ENCODE measurements at regions not wholly inside any gene's neighbourhood (a gene's known extent, or its start where the extent isn't known, plus 50 kb on each side); places are given as distances from the start of the nearest gene placed in this dataset.
A peak's percentile ranks its signal among the peaks of the same experiment; 100 is the strongest.
"Not testable (repeated sequence)": the region's sequence is repeated elsewhere in the genome, so short reads cannot be mapped to it uniquely, and the experiment has no call there.

DNA sequence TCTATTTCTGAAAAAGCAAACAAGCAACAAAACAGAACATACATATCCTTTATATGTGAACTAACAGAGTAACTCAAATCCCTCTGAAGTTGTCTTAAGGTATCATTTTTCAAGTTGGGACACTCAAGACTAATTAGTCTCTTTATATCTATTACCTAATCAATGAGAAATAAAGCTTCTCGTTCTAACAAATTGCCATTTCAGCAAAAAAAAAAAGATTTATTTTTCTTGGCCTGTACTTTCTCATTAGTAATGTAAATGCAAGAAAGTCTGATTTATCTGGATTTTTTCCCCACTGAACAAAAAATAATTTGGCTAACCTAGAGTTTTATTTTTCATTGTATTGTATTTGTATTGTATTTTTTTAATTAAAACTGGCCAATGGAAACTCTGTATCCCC is 176.1 kb upstream of the NOL4 start:
- no peak overlapping the region for H3K27ac Mint-ChIP-seq
- no peak for ATAC-seq
- H3K36me3 Mint-ChIP-seq: no peaks in the 10 kb centered on the region
- DNase-seq (ENCODE audit: low spot score in 2 of 2): no peak
- H3K9me3 Mint-ChIP-seq: peaks cover 8 to 15% of the 10 kb centered on the region in 2 donors

DNA sequence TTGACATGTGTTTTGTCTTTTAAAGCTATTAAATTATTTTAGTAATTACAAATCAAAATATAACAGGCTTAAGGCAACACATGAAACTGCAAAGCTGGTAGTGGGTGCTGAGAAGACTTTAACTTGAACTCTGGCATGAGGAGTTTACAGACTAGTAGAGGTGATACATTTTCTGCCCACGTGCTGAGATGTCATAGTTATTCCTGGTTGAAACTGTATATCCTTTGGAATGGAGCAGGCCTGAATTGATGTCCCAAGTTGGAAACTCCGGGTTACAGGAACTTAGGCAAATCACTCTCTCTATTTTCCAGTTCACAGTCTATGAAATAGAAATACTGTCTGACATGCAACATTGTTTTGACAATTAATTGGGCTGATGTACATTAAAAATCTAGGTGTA is 177.1 kb upstream of the NOL4 start:
- no peak for ATAC-seq
- no peak overlapping the region for H3K27ac Mint-ChIP-seq
- H3K36me3 Mint-ChIP-seq: no peaks in the 10 kb centered on the region
- peaks cover 4 to 17% of the 10 kb centered on the region in 2 donors for H3K9me3 Mint-ChIP-seq
- DNase-seq (ENCODE audit: low spot score in 2 of 2): no peak

DNA sequence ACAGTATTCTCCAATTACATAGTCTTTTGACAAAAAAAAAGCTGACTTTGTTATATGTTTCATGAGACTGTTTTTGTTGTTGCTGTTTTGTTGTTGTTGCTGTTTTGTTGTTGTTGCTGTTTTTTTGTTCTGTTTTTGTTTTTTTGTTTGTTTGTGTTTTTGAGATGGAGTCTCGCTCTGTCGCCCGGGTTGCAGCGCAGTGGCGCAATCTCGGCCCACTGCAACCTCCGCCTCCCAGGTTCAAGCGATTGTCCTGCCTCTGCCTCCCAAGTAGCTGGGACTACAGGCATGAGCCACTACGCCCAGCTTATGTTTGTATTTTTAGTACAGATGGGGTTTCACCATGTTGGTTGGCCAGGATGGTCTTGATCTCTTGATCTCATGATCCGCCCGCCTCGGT is 182.8 kb upstream of the NOL4 start:
- not testable (repeated sequence) for H3K27ac Mint-ChIP-seq; ATAC-seq; DNase-seq (ENCODE audit: low spot score in 2 of 2); H3K36me3 Mint-ChIP-seq
- peaks cover 9 to 25% of the 10 kb centered on the region in 2 donors for H3K9me3 Mint-ChIP-seq

DNA sequence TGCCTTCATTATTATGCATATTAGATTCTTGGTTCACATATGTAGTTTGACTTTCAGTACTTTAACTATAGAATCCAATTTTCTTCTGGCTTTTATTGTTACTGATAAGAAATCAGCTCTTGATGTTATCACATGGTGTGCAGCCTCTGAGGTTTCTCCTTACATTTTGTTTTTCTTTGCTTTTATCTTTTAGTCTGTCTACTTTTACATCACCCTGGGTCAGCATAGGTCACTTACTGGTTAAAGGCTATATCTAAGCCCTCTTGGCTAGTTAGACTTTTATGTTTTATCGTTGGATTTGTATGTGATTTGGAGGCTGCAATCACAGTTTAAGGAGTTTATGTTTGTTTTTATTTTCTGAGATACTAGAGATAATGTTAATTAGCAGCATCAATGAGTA is 187.2 kb upstream of the NOL4 start:
- peaks cover 6 to 7% of the 10 kb centered on the region in 2 donors for H3K9me3 Mint-ChIP-seq
- no peak overlapping the region for H3K27ac Mint-ChIP-seq
- ATAC-seq (no peak), DNase-seq (ENCODE audit: low spot score in 2 of 2) (no peak)
- H3K36me3 Mint-ChIP-seq: peaks cover 0 to 4% of the 10 kb centered on the region in 2 donors

DNA sequence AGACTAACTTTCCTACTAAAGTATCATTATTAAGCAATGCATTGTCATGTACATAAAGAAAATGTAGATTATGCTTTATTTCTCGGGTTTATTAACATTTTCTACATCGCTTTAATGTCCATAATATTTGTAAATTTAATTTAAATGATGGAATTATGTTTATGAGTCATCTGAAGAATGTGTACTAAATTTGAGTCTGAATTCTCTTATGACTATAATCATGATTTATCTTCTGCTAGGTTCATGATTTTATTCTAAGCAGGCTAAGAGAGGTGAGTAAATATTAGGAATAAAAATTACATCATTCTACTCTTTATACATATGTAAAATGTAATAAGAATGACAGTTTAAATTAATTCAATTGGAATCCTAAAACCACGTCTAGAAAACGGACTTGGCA is 206.3 kb upstream of the NOL4 start:
- H3K27ac Mint-ChIP-seq: no peak overlapping the region
- ATAC-seq (no peak), DNase-seq (ENCODE audit: low spot score in 2 of 2) (no peak)
- peaks cover 0 to 16% of the 10 kb centered on the region in 2 donors for H3K36me3 Mint-ChIP-seq
- peaks cover 19 to 28% of the 10 kb centered on the region in 2 donors for H3K9me3 Mint-ChIP-seq

DNA sequence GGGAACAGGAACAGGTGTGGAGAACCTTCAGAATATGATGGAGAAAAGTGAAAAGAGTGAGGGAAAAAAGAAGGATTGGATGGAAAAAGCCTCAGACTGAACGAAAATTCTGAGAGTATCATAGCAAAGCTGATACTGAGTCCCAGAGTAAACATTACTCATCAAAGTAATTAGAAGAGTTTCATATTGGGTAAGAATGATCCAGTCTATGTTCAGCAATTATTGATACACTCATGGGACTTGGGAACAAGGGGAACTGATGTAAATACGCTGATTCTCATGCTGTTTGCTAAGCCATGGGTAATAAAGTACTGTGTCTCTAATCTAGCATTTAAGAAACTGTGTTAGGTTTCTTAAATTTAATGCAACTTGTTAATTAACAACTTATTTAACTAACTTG is 219.9 kb upstream of the NOL4 start:
- no peak for ATAC-seq
- Mint-ChIP-seq H3K36me3 (no peaks in the 10 kb centered on the region), H3K27ac (no peak overlapping the region), H3K9me3 (peaks cover 9 to 28% of the 10 kb centered on the region in 2 donors)
- DNase-seq (ENCODE audit: low spot score in 2 of 2): no peak

DNA sequence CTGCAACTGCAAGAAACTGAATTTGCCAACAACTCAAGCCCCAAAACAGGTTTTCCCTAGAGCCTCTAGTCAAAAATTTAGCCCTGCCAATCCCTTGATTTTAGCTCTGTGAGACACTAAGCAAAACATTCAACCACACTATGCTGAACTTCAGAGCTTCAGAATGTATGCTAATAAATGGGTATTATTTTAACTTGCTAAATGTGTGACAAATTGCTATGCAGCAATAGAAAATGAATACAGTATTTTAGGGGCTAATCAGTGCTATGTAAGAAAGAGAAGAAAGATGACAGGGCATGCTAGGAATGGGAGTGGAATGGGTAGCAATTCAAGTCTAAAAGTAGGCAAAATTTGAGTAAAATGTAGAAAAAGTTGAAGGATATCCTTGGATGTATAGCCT is 223.9 kb upstream of the NOL4 start:
- ATAC-seq (no peak), DNase-seq (ENCODE audit: low spot score in 2 of 2) (no peak)
- Mint-ChIP-seq H3K36me3 (no peaks in the 10 kb centered on the region), H3K27ac (no peak overlapping the region), H3K9me3 (peaks cover 20 to 33% of the 10 kb centered on the region in 2 donors)

DNA sequence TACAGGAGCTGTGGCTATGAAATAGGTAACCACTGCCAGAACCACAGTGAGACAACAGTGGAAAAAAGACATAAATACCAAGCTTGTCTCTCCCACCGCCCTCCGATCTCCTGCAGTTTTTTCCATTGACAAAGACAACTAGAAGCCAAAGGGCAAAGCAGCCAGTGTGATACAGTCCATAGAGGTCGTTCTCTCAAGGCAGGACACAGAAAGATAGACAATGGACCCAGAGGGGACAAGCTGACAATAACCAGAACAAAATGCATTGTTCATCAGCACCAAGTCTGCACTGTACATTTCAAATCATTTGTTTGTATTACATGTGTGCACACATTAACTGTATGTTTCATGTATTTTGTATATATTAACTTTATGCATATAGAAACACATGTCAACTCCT is 233.0 kb upstream of the NOL4 start:
- no peak for DNase-seq (ENCODE audit: low spot score in 2 of 2)
- no peak for ATAC-seq
- Mint-ChIP-seq H3K9me3 (peaks cover 7 to 17% of the 10 kb centered on the region in 2 donors), H3K36me3 (no peaks in the 10 kb centered on the region), H3K27ac (no peak overlapping the region)

DNA sequence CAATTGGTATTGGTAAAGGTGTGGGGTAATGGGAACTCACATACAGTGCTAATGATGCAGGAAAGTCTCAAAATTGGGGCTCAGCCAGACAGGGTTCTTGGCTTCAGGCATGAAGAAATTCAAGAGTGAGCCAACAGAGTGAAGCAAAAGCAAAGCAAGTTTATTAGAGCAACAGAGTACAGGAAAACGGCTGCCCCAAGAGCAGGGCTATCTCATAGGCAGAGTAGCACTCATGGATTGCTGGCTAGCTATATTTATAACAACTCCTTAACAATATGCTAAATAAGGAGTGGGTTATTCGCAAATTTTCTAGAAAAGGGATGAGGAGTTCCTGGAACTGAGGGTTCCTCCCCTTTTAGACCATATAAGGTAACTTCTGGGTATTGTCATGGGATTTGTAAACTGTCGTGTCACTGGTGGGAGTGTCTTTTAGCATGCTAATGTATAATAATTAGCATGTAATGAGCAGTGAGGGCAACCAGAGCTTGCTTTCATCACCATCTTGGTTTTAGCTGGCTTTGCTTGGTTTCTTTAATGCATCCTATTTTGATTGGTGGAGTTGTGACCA is 233.8 kb upstream of the NOL4 start:
- Mint-ChIP-seq H3K27ac (no peak overlapping the region), H3K36me3 (no peaks in the 10 kb centered on the region), H3K9me3 (peaks cover 5 to 19% of the 10 kb centered on the region in 2 donors)
- ATAC-seq: no peak
- no peak for DNase-seq (ENCODE audit: low spot score in 2 of 2)

DNA sequence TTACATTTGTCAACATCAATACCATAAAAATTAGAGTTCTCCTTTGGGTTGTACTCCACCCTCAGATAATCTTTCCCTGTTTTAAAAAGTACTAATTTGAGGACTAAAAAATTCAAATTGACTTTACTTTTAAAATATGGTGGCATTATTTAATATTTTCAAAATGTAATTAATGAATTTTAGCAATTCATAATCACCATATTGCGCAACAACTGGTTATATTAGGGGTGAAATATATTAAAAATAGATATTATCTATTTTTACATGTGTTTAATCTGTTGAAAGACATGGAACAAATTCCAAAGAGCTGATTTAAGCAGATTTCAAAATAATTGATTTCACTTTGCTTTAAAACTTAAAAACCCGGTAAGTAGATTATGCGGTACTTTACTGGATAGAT is 236.6 kb upstream of the NOL4 start:
- Mint-ChIP-seq H3K9me3 (peaks cover 9 to 16% of the 10 kb centered on the region in 2 donors), H3K36me3 (no peaks in the 10 kb centered on the region), H3K27ac (no peak overlapping the region)
- DNase-seq (ENCODE audit: low spot score in 2 of 2) (no peak), ATAC-seq (no peak)

DNA sequence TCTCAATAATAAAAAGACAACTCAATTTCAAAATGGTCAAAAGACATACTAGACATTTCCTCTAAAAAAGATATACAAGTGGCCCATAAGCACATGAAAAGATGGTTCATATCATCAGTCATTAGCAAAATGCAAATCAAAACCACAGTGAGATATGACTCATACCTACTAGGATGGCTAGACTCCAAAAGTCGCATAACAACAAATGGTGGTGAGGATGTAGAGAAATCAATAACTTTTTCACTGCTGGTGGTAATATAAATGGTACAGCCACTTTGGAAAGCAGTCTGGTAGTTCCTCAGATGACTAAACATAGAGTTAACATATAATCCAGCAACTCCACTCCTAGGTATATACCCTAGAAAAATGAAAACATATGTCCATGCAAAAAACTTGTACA is 242.3 kb upstream of the NOL4 start:
- DNase-seq (ENCODE audit: low spot score in 2 of 2) (no peak), ATAC-seq (peak in 1 of 2 donors; percentile 34)
- Mint-ChIP-seq H3K9me3 (peaks cover 18 to 21% of the 10 kb centered on the region in 2 donors), H3K36me3 (no peaks in the 10 kb centered on the region), H3K27ac (no peak overlapping the region)

DNA sequence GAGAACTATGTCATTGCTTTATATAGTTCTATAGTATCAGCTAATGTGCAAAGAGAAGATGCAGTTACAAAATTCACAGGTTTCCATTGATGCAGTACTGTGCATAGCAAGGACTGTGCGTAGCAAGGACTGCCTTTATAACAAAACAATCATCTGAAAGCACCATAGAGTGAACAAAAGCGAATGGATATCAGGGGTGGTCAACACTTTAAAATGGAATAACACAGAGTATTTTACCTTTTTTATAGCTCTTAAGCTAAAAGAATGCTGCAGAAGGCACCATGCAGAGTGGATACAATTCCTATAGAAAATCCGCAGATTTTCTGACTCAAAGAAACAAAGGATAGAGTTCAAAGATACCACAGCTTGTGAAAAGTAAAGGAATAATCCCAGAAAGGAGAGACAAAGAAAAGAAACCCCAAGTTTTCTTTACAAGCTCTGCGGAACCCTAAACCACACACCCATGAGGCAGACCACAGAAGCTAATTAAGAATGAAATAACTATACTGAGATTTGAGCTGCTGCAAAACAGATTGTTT is 229.9 kb upstream of the DTNA start:
- Mint-ChIP-seq H3K9me3 (peaks cover 8 to 24% of the 10 kb centered on the region in 2 donors), H3K36me3 (no peaks in the 10 kb centered on the region), H3K27ac (no peak overlapping the region)
- ATAC-seq (no peak), DNase-seq (ENCODE audit: low spot score in 2 of 2) (no peak)

DNA sequence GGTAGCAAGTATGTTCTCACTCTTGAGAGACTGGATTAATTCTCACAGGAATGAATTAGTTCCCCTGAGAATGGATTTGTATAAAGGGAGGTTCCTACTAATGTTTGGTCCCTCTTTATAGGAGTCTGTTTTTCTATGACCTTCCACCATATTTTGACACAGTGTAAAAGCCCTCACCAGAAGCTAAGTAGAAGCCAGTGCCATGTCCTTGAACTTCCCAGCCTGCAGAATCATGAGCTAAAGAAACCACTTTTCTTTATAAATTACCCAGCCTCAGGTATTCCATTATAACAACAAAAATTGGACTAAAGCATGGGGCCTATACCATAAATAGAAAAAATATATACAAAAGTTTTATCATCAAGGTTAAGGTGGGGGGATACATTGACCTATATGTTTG is 227.9 kb upstream of the DTNA start:
- no peaks in the 10 kb centered on the region for H3K36me3 Mint-ChIP-seq
- peaks cover 8 to 24% of the 10 kb centered on the region in 2 donors for H3K9me3 Mint-ChIP-seq
- no peak for DNase-seq (ENCODE audit: low spot score in 2 of 2)
- ATAC-seq: no peak
- H3K27ac Mint-ChIP-seq: no peak overlapping the region

DNA sequence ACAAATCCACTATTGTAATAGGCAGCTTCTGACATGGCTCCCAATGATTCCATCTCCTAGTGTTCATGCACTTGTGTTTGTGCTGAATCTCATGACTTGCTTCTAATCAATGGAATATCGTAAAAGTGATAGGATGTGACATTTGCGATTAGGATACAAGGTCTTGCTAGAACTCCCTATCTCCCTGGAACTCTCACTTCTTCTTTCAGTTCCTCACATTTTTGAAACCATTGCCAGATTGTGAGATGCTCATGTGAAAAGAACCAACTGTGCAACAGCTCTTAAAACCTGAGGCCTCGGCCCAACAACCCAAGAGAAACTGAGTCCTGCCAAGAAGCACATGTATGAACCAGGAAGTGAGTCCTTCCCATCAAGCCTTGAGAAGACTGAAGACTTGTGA is 226.9 kb upstream of the DTNA start:
- DNase-seq (ENCODE audit: low spot score in 2 of 2): no peak
- no peak for ATAC-seq
- H3K36me3 Mint-ChIP-seq: no peaks in the 10 kb centered on the region
- H3K27ac Mint-ChIP-seq: no peak overlapping the region
- peaks cover 8 to 24% of the 10 kb centered on the region in 2 donors for H3K9me3 Mint-ChIP-seq

DNA sequence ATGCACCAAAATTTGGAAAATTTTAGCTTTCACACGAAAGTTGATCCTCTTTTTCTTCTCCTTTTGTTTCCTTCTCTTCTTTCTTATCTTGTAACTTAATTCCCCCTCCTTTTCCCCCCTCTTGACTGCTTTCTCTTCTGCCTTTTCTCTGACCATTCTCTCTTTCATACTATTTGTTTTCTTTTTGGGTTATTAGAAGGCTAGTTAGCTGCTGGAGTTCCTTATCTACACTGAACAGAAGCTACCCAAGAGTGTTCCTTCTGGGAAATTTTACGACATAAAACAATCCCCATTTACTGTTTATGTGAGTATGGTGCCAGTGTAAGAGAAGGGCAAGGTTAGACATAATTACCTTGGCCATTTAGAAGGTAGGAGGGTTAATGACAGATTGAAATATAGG is 218.4 kb upstream of the DTNA start:
- no peaks in the 10 kb centered on the region for H3K9me3 Mint-ChIP-seq
- peaks cover 0 to 4% of the 10 kb centered on the region in 2 donors for H3K36me3 Mint-ChIP-seq
- no peak for DNase-seq (ENCODE audit: low spot score in 2 of 2)
- no peak for ATAC-seq
- H3K27ac Mint-ChIP-seq: no peak overlapping the region

DNA sequence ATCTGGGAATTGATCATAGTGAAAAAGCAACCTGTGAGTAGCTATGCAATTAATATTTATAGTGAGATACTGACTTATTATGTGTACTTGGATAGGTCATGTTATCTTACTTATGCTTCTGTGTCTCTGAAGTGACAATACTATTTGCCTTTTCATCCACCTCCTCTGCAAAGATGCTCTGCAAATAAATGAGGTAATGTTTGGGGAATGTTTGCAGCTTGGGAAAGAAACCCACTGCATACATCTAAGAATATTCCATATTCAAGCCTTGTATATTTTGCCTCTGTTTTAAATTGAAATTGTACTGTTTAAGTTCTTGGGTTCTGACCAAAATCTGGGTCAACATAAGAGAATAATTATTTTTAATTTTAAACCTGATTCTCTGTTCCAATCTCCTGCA is 217.4 kb upstream of the DTNA start:
- H3K9me3 Mint-ChIP-seq: no peaks in the 10 kb centered on the region
- no peak overlapping the region for H3K27ac Mint-ChIP-seq
- DNase-seq (ENCODE audit: low spot score in 2 of 2) (no peak), ATAC-seq (no peak)
- peaks cover 0 to 4% of the 10 kb centered on the region in 2 donors for H3K36me3 Mint-ChIP-seq

DNA sequence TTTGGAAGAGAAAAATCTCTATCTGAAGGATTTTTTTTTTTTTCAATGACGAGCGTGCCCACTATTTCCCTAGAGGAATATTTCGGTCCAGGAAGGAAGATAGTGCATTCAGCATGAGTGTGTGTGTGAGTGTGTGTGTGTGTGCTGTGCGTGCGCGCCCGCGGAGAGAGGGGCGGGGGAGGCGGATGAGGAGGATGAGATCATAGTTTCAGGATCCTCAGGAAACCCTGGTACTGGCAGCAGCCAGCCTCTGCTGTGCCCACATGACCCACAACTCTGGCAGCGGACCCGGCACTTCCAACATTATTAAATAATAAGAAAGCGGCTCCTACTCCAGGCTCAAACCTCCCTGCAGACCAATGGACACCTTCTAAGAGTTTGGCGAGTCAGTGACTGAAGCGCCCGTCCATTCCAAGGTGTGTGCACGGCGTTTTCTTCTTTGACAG is 217.0 kb upstream of the DTNA start:
- DNase-seq (ENCODE audit: low spot score in 2 of 2): peak in 1 of 2 donors; percentile 7
- Mint-ChIP-seq H3K27ac (no peak overlapping the region), H3K36me3 (peaks cover 0 to 4% of the 10 kb centered on the region in 2 donors), H3K9me3 (no peaks in the 10 kb centered on the region)
- ATAC-seq: peak in 1 of 2 donors; percentile 89

DNA sequence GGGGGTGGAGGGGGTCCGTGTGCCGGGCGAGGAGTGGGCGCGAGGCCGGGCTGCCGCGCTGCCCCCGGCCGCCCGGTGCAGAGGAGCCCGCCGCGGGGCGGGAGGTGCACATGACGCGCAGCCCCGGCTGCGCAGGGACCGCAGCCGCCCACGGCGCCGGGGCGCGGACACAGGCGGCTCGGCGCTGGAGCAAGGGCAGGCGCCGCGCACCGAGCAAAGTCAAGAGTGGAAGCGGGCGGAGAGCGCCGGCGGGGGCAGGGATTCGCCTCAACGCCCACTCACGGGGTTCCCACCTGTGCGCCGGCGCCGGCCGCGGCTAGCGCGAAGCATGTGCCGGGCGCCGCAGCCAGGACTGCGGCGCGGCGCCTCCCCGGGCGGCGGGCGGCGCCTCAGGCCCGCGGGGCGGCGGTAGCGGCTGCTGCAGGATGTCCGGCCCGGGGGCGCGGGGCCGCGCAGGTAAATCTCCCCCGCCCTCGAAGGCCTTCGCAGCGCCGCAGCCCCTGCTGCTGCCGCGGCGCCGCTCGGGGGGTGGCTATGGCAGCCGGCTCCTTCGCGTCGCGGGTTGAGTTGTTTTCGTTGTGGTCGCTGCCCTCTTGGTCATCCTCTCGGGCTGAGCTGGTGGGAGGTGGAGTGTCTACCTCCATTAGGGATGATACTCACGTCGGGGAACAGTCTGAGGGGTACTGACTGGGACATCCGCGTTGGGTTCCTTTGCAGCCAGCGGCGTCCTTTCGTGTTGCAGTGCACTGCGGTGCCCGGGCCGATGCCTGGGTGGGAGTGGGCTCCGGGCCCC is 216.3 kb upstream of the DTNA start:
- Mint-ChIP-seq H3K27ac (no peak overlapping the region), H3K9me3 (no peaks in the 10 kb centered on the region), H3K36me3 (peaks cover 0 to 4% of the 10 kb centered on the region in 2 donors)
- peak in 1 of 2 donors; percentile 1 for DNase-seq (ENCODE audit: low spot score in 2 of 2)
- ATAC-seq: peak in 1 of 2 donors; percentile 81

Measured in activated naive CD4-positive, alpha-beta T cell treated with anti-CD3 and anti-CD28 coated beads, Interleukin-2, amount 50 U/mL, for 72 hours (primary cell).